ENCODE measurements at regions not wholly inside any gene's neighbourhood (a gene's known extent, or its start where the extent isn't known, plus 50 kb on each side); places are given as distances from the start of the nearest gene placed in this dataset.

DNA sequence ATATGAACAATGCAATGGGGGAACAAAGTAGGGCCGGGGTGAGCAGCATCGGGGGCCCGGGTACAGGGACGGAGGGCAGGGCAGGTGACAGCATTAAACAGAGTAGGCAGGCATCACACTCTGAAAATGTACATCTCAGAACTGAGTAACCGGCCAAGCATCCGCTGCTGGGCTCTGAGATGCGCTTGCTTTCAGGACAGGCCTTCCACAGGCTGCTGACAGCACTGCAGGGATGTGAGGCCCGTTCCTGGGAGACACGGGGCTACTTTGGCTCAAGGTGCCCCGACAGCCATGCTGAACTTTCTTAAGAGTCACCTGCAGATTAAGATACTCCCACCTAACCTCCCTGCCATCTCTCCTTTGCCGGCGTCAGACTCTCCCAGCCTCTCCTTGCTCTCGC is 64.3 kb upstream of the FGFR2 start:
- no peak for DNase-seq (ENCODE audit: low spot score)

DNA sequence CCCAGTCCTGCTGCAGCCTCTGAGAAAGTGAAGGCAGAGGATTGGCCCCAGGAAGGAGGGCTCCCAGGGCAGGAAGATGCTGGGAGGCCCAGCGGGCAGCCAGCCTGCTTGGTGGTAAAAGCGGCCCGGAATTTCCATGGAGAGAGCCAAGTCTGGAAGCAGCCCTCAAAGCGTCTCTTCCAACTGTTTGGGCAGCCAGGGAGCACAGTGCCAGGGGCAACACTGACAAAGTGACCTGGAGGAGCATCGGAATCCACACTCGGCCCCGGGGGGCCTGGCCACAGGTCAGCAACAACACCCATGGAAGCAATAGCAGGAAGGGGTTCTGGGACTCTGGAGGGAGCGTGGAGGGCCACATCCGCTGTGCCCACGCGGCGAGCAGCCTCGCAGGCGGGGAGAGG is 63.2 kb upstream of the FGFR2 start:
- DNase-seq (ENCODE audit: low spot score), result no peak

DNA sequence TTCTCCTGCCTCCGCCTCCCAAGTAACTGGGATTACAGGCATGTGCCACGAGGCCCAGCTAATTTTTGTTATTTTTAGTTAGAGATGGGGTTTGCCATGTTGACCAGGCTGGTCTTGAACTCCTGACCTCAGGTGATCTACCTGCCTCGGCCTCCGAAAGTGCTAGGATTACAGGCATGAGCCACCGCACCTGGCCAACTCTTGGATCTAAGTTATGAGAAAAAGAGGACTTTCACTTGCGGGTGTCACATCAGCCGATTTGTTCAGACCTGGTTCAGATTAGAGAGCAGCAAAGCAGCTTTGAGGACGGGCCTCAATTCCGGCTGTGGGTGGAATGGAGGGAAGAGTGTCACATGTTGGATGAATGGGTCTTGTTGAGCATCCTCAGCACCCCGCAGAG is 61.0 kb upstream of the FGFR2 start:
- DNase-seq (ENCODE audit: low spot score), result no peak

DNA sequence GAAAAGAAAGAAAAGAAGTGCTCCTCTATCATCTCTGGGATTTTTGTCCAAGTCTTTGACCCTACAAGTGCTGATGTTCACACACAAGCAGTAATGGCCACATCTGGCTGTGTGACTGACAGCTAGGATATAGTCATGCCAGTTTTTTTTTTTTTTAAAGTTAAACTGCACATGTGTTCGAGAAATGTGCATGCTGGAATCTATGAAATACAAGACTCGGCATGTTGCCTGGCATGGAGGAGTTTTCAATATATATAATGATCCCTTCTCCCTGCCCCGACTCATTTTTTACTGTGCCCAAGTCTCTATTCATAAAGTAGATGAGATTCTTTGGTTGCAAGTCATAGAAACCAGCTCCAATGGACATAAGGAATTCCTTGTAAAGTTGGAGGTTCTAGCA is 60.4 kb upstream of the FGFR2 start:
- DNase-seq (ENCODE audit: low spot score), result no peak

DNA sequence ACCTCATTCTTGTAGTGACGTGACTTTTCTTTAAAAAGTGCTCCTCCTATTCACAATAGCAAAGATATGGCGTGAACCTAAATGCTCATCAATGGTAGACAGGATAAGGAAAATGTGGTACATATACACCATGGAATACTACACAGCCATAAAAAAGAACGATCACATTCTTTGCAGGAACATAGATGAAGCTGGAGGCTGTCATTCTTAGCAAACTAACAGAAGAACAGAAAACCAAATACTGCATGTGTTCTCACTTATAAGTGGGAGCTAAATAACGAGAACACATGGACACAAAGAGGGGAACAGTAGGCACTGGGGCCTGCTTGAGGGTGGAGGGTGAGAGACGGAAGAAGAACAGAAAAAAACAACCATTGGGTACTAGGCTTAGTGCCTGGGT is 59.9 kb upstream of the FGFR2 start:
- DNase-seq (ENCODE audit: low spot score), result no peak

DNA sequence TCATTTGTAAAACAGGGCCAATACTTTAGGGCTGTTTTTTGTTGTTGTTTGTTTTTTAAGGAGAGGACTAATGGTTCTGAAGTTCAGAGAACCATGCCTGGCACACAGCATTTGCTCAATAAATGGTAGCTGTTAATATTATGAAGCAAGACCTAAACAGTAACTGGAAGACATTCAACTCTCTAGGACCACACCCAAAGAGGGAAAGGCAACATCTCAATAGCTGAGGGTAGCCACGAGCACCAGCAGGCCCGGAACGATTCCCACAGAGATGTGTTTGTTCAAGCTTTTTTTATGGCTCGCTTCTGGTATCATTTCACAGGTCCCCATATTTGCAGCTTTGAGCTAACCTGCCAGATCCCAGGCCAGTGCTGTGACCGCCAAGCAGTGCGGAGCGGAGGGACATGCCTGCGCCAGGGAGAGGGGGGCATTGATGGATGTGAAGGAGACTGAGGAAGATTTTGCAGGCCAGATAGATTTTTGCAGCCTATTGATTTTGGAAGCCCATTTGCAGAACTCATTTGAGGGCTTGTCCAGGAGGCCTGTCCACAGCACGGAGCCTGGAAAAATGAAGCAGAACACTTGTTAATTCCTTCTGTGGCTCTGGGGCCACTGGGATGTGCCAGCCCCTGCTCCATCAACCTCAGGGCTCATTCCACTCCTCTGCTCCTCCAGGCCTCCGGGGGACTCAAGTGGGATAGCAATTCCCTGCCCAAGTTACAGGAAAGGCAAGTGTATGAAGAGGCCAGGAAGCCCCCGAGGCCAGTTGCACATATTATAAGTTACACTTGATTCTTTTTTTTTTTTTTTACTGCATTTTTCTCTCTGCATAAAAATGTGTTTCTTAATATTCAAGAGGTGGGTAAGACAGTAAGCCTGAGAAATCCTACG is 57.3 kb upstream of the FGFR2 start:
- no peak for DNase-seq (ENCODE audit: low spot score)

DNA sequence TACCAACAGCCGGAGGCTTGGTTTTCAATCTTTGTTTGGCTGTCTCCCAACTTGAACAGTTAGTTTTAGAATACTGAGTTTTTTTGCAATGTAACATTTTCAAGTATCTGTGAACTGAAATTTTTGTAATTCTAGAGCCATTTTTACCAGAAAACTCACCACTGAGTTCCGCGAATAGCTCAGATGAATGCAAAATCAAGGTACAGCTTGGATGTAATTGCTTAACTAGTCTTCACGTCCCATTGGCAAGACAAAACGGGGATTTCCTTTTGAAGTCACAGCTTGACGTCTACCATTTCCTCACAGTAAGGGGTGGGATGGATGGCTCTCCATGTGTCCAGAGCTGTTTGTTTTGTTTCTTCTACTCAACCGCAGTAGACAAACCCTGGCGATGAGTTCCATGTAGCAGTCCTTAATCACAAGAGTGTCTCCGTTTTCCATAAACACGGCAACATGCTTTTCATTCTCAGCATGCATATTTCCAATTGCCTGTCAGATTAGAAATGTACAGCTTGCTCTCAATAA is 55.8 kb upstream of the FGFR2 start:
- DNase-seq (ENCODE audit: low spot score), result no peak

DNA sequence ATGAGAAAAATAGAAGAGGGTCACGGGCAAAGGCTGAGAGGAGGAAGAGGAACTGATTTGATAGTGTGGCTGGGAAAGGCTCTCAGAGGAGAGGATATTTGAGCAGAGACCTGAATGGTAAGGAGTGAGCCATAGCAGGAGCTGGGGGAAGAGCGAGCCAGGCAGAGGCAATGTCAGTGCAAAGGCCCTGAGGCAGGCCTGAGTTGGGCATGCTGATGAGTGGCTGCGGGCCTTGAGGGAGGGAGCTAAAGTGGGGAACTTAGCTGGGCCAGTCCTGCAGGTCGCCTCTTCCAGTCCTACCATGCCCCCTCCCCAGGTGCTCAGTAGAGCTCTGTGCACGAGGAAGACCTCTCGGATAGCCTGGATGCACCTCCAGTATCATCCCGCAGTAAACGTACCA is 55.4 kb upstream of the FGFR2 start:
- no peak for DNase-seq (ENCODE audit: low spot score)

DNA sequence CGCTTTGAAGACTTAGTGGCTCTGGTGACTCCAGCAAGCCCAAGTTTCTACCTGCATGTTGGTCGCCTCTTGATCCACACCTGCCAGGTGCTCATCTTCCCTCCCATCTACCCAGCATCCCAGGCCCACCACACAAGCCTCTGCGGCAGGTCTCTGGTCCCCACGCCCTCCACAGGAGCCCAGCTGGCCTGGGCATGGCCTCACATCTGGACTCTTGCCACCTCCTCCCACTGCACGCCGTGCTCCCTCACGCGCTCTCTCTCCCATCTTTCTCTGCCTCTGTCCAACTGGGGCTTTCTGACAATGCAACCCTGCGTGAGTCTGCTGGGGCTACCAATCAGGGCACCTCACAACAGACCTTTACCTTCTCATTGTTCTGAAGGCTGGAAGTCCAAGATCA is 50.2 kb upstream of the FGFR2 start:
- DNase-seq (ENCODE audit: low spot score), result no peak

DNA sequence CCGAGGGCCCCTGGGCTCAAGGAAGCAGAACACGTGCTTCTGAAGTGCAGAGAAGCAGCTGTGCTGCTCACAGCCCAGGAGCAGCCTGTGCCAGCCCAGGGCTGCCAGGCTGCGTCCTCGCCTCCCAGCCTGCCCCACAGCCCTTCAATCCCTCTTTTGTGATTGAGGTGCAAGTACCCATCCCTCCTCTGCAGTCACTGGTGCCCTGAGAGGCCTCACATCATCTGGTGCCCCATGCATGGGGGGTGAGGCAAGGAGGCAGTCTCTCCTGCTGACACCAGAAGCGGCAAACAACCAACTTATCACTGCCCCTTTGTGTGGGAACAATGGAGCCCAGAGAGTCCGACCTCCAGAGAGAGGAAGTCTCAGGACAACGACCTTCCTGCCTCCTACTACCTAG is 49.8 kb upstream of the FGFR2 start:
- DNase-seq (ENCODE audit: low spot score), result no peak

Measured in AG08395 (cell line).